HUES64 (cell line): ENCODE measurements at regions not wholly inside any gene's neighbourhood (a gene's known extent, or its start where the extent isn't known, plus 50 kb on each side); places are given as distances from the start of the nearest gene placed in this dataset.
"Not testable (repeated sequence)": the region's sequence is repeated elsewhere in the genome, so short reads cannot be mapped to it uniquely, and the experiment has no call there.

Experiments used
- H3K27ac ChIP-seq: 2 replicates; pipeline ENCODE4 v1.7.0; 2013; ENCODE audit warnings: low read depth, low read length, inconsistent platforms
- H3K27me3 ChIP-seq: 2 replicates; pipeline ENCODE4 v1.6.1; 2013; ENCODE audit warnings: mild to moderate bottlenecking, low read length; ENCODE audit not compliant: insufficient read depth
- H3K36me3 ChIP-seq: 2 replicates; pipeline ENCODE4 v1.6.1; 2013; ENCODE audit warnings: mild to moderate bottlenecking, low read length; ENCODE audit not compliant: insufficient read depth
- H3K4me1 ChIP-seq: 2 replicates; pipeline ENCODE4 v1.6.1; 2013; ENCODE audit warnings: mild to moderate bottlenecking, low read length, moderate library complexity; ENCODE audit not compliant: insufficient read depth
- H3K4me3 ChIP-seq: 2 replicates; pipeline ENCODE4 v1.5.1; 2013; ENCODE audit warnings: mild to moderate bottlenecking, low read length, moderate library complexity
- H3K9ac ChIP-seq: 2 replicates; pipeline ENCODE4 v1.6.1; 2013; ENCODE audit warnings: mild to moderate bottlenecking, low read depth, low read length
- H3K9me3 ChIP-seq: 2 replicates; pipeline ENCODE4 v1.6.1; 2013; ENCODE audit warnings: low read depth, low read length; ENCODE audit not compliant: insufficient read depth
- WGBS: fragments of 150-250, 120-280 bp; methylation state at CpG from one replicate; pipeline ENCODE4 v1.1.7; 2013; ENCODE audit warnings: missing lambda C conversion rate; 5-methylcytosine and 5-hydroxymethylcytosine counted together

GRCh38 chr17:68109404-68109803 lies 73.9 kb downstream of the KPNA2 start:
- not testable (repeated sequence) for H3K36me3 ChIP-seq, H3K9ac ChIP-seq, H3K4me1 ChIP-seq, H3K27me3 ChIP-seq, H3K27ac ChIP-seq, H3K9me3 ChIP-seq, H3K4me3 ChIP-seq
- WGBS, result 97% methylated on average over 4 of the region's 4 CpGs

GRCh38 chr17:68116211-68116610 lies 80.7 kb downstream of the KPNA2 start:
- H3K9ac ChIP-seq, H3K27ac ChIP-seq, H3K27me3 ChIP-seq, H3K4me1 ChIP-seq, H3K4me3 ChIP-seq, H3K36me3 ChIP-seq, H3K9me3 ChIP-seq: not testable (repeated sequence)
- 96% methylated on average over 32 of the region's 32 CpGs for WGBS

GRCh38 chr17:68122587-68122986 lies 87.1 kb downstream of the KPNA2 start:
- 0 out of 2 replicates have a peak, but pooled peaks cover 6% of the 10 kb centered on the region for H3K4me1 ChIP-seq
- peaks cover 4% of the 10 kb centered on the region; the same call in 1 of the 2 replicates for H3K9me3 ChIP-seq
- no peak overlapping the region for H3K9ac ChIP-seq
- H3K27ac ChIP-seq, result no peak overlapping the region
- no peaks in the 10 kb centered on the region for H3K27me3 ChIP-seq
- WGBS, result 93% methylated on average over 3 of the region's 3 CpGs
- no peaks in the 10 kb centered on the region for H3K36me3 ChIP-seq
- H3K4me3 ChIP-seq, result no peak overlapping the region

GRCh38 chr17:68125111-68125870 lies 89.8 kb downstream of the KPNA2 start:
- Histone ChIP-seq H3K27ac (no peak overlapping the region), H3K27me3 (no peaks in the 10 kb centered on the region), H3K9ac (no peak overlapping the region), H3K9me3 (peaks cover 4% of the 10 kb centered on the region; the same call in 1 of the 2 replicates), H3K4me3 (no peak overlapping the region), H3K4me1 (0 out of 2 replicates have a peak, but pooled peaks cover 6% of the 10 kb centered on the region), H3K36me3 (no peaks in the 10 kb centered on the region)
- WGBS, result 83% methylated on average over 3 of the region's 6 CpGs

- 95% methylated on average over 3 of the region's 3 CpGs for WGBS
- H3K4me1 ChIP-seq, result 0 out of 2 replicates have a peak, but pooled peaks cover 6% of the 10 kb centered on the region
- H3K27me3 ChIP-seq, result no peaks in the 10 kb centered on the region
- H3K27ac ChIP-seq, result no peak overlapping the region
- no peaks in the 10 kb centered on the region for H3K36me3 ChIP-seq
- no peak overlapping the region for H3K9ac ChIP-seq
- H3K4me3 ChIP-seq, result no peak overlapping the region
- H3K9me3 ChIP-seq, result no peaks in the 10 kb centered on the region; the same call in 1 of the 2 replicates
These were observed 92.4 kb downstream of the KPNA2 start for GRCh38 chr17:68127914-68128313.

- H3K27me3 ChIP-seq, result no peaks in the 10 kb centered on the region
- no peak overlapping the region for H3K27ac ChIP-seq
- no peaks in the 10 kb centered on the region for H3K36me3 ChIP-seq
- no peak overlapping the region for H3K4me3 ChIP-seq
- H3K4me1 ChIP-seq, result no peaks in the 10 kb centered on the region
- WGBS, result 90% methylated on average over 1 of the region's 1 CpG
- H3K9ac ChIP-seq, result no peak overlapping the region
- no peaks in the 10 kb centered on the region for H3K9me3 ChIP-seq
These were observed 95.9 kb downstream of the KPNA2 start for GRCh38 chr17:68131456-68131855.

- Histone ChIP-seq H3K9me3 (no peaks in the 10 kb centered on the region), H3K4me1 (no peaks in the 10 kb centered on the region), H3K9ac (no peak overlapping the region), H3K36me3 (no peaks in the 10 kb centered on the region), H3K27ac (no peak overlapping the region), H3K4me3 (no peak overlapping the region), H3K27me3 (no peaks in the 10 kb centered on the region)
- 75% methylated on average over 11 of the region's 11 CpGs for WGBS
These were observed 98.0 kb downstream of the KPNA2 start for GRCh38 chr17:68133346-68134045.

GRCh38 chr17:68134046-68134637 lies 98.6 kb downstream of the KPNA2 start:
- 89% methylated on average over 20 of the region's 23 CpGs for WGBS

GRCh38 chr17:68134731-68135130 lies 99.2 kb downstream of the KPNA2 start:
- Histone ChIP-seq H3K4me1 (no peaks in the 10 kb centered on the region), H3K36me3 (no peaks in the 10 kb centered on the region), H3K27me3 (no peaks in the 10 kb centered on the region), H3K27ac (no peak overlapping the region), H3K9ac (no peak overlapping the region), H3K4me3 (no peak overlapping the region), H3K9me3 (no peaks in the 10 kb centered on the region)
- 96% methylated on average over 20 of the region's 20 CpGs for WGBS

More at GRCh38 chr17:68134046-68134637, 98.6 kb downstream of the KPNA2 start:
- no peaks in the 10 kb centered on the region for H3K27me3 ChIP-seq
- no peaks in the 10 kb centered on the region for H3K9me3 ChIP-seq
- no peak overlapping the region for H3K9ac ChIP-seq
- H3K4me3 ChIP-seq, result no peak overlapping the region
- no peak overlapping the region for H3K27ac ChIP-seq
- H3K4me1 ChIP-seq, result no peaks in the 10 kb centered on the region
- no peaks in the 10 kb centered on the region for H3K36me3 ChIP-seq

GRCh38 chr17:68135141-68135887 lies 99.8 kb downstream of the KPNA2 start:
- Histone ChIP-seq H3K36me3 (no peaks in the 10 kb centered on the region), H3K4me1 (no peaks in the 10 kb centered on the region), H3K9me3 (no peaks in the 10 kb centered on the region), H3K9ac (no peak overlapping the region), H3K27ac (no peak overlapping the region), H3K27me3 (no peaks in the 10 kb centered on the region), H3K4me3 (no peak overlapping the region)
- WGBS, result 94% methylated on average over 40 of the region's 40 CpGs

GRCh38 chr17:68141050-68141449 lies 105.5 kb downstream of the KPNA2 start:
- H3K4me1 ChIP-seq, result no peaks in the 10 kb centered on the region
- H3K27ac ChIP-seq, result no peak overlapping the region
- H3K9ac ChIP-seq, result no peak overlapping the region
- H3K36me3 ChIP-seq, result no peaks in the 10 kb centered on the region
- no peaks in the 10 kb centered on the region for H3K27me3 ChIP-seq
- no peaks in the 10 kb centered on the region for H3K9me3 ChIP-seq
- 96% methylated on average over 3 of the region's 3 CpGs for WGBS
- no peak overlapping the region for H3K4me3 ChIP-seq
